Erythroblast (primary cell): ENCODE measurements at regions not wholly inside any gene's neighbourhood (a gene's known extent, or its start where the extent isn't known, plus 50 kb on each side); places are given as distances from the start of the nearest gene placed in this dataset.

Experiments used
- GATA1 ChIP-seq: IDR thresholded peaks from 2 replicates; pipeline ENCODE4 v1.6.1; 2011; ENCODE audit warnings: low read depth, mild to moderate bottlenecking, control low read depth, low read length, moderate library complexity
- POLR2A ChIP-seq: IDR thresholded peaks from 2 replicates; pipeline ENCODE4 v1.6.1; 2011; ENCODE audit warnings: mild to moderate bottlenecking, low read length

GRCh38 chr12:111255261-111255660 lies 113.6 kb downstream of the PHETA1 start:
- TF ChIP-seq POLR2A (no peak), GATA1 (no peak)
